ENCODE measurements at regions not wholly inside any gene's neighbourhood (a gene's known extent, or its start where the extent isn't known, plus 50 kb on each side); places are given as distances from the start of the nearest gene placed in this dataset.

DNA sequence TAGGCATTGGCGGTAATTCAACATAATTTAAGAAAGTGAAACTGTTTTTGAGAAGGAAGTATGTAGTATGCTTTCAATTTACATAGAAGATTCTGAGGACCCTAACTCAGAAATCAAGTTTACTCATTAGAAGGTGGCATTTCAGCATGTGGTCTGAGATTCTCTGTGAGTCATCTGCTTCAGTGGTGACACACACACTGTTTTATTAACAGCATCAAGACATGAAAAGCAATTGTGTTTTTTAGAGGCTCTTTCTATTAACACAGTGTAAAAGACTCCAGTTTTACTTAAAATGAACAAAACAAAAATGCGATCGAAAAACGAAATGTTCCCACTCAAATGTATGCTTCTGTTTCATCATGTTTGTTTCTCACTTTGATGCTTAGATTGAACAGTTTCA lies 802.1 kb upstream of the SLITRK6 start:
- TF ChIP-seq EP300 (IDR thresholded peaks at IDR 0.05) (no peak), POLR2A (IDR thresholded peaks at IDR 0.05) (no peak)
- TF ChIP-seq, protein P1, sequence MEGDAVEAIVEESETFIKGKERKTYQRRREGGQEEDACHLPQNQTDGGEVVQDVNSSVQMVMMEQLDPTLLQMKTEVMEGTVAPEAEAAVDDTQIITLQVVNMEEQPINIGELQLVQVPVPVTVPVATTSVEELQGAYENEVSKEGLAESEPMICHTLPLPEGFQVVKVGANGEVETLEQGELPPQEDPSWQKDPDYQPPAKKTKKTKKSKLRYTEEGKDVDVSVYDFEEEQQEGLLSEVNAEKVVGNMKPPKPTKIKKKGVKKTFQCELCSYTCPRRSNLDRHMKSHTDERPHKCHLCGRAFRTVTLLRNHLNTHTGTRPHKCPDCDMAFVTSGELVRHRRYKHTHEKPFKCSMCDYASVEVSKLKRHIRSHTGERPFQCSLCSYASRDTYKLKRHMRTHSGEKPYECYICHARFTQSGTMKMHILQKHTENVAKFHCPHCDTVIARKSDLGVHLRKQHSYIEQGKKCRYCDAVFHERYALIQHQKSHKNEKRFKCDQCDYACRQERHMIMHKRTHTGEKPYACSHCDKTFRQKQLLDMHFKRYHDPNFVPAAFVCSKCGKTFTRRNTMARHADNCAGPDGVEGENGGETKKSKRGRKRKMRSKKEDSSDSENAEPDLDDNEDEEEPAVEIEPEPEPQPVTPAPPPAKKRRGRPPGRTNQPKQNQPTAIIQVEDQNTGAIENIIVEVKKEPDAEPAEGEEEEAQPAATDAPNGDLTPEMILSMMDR (IDR thresholded peaks at IDR 0.05), result no peak
